ENCODE measurements at regions not wholly inside any gene's neighbourhood (a gene's known extent, or its start where the extent isn't known, plus 50 kb on each side); places are given as distances from the start of the nearest gene placed in this dataset.

DNA sequence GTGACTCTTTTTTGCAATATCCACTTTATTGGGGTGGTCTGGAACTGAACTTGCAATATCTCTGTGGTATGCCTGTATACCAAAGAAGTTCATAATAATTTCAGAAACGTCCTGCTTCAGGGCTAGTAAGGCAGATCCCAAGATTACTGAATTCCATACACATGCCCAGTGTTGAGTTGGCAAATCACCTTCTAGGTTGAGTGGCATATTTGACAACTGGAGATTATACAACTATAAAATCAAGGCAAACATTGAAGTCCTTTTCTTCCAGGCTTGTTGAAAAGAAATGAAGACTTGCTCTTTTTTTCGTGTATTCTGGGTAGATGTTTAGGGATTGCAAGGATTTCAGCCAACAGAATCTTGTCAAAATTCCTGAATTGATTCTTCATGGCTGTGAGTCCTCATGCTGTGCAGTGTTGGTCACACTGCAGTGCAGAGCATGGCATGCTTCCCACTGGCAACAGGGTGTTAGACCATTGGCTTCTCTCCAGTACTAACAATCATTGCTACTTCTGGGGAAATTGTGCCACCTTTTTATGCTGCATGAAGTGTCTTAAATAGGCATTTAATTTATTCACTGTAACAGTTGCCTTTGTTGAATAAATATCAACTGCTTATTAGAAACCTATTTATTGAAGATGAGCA is 367.1 kb upstream of the ADGRL4 start:
- no peaks in the 10 kb centered on the region for H3K27me3 ChIP-seq (ENCODE audit: insufficient read depth, low read depth, low read length)
- no peaks in the 10 kb centered on the region for H4K20me1 ChIP-seq (ENCODE audit: insufficient read depth)
- H3K27ac ChIP-seq (ENCODE audit: low read length): no peak overlapping the region
- H2AFZ ChIP-seq (ENCODE audit: low read depth, low read length): no peak overlapping the region
- H3K79me2 ChIP-seq (replicated peaks; ENCODE audit: insufficient read depth, low read length): no peaks in the 10 kb centered on the region
- no peak overlapping the region for H3K4me2 ChIP-seq (ENCODE audit: low read length)
- no peaks in the 10 kb centered on the region for H3K9me3 ChIP-seq (ENCODE audit: low read length)
- no peaks in the 10 kb centered on the region for H3F3A ChIP-seq (ENCODE audit: insufficient read depth, low read length, poor library complexity, severe bottlenecking)
- TF ChIP-seq RAD21 (conservative IDR thresholded peaks at IDR 0.05) (no peak), EZH2 (IDR thresholded peaks at IDR 0.05; ENCODE audit: borderline replicate concordance, insufficient read depth, low read length, poor library complexity, severe bottlenecking) (no peak), TAF1 (IDR thresholded peaks at IDR 0.05; ENCODE audit: low read depth) (no peak), EP300 (conservative IDR thresholded peaks at IDR 0.05; ENCODE audit: poor library complexity, severe bottlenecking) (no peak), POLR2AphosphoS5 (IDR thresholded peaks at IDR 0.05) (no peak), SMC3 (conservative IDR thresholded peaks at IDR 0.05; ENCODE audit: poor library complexity) (no peak), MXI1 (conservative IDR thresholded peaks at IDR 0.05; ENCODE audit: poor library complexity, severe bottlenecking) (no peak)
- TF ChIP-seq, protein P1, sequence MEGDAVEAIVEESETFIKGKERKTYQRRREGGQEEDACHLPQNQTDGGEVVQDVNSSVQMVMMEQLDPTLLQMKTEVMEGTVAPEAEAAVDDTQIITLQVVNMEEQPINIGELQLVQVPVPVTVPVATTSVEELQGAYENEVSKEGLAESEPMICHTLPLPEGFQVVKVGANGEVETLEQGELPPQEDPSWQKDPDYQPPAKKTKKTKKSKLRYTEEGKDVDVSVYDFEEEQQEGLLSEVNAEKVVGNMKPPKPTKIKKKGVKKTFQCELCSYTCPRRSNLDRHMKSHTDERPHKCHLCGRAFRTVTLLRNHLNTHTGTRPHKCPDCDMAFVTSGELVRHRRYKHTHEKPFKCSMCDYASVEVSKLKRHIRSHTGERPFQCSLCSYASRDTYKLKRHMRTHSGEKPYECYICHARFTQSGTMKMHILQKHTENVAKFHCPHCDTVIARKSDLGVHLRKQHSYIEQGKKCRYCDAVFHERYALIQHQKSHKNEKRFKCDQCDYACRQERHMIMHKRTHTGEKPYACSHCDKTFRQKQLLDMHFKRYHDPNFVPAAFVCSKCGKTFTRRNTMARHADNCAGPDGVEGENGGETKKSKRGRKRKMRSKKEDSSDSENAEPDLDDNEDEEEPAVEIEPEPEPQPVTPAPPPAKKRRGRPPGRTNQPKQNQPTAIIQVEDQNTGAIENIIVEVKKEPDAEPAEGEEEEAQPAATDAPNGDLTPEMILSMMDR (IDR thresholded peaks at IDR 0.05; ENCODE audit: poor library complexity, severe bottlenecking): no peak
- TF ChIP-seq, protein P2, sequence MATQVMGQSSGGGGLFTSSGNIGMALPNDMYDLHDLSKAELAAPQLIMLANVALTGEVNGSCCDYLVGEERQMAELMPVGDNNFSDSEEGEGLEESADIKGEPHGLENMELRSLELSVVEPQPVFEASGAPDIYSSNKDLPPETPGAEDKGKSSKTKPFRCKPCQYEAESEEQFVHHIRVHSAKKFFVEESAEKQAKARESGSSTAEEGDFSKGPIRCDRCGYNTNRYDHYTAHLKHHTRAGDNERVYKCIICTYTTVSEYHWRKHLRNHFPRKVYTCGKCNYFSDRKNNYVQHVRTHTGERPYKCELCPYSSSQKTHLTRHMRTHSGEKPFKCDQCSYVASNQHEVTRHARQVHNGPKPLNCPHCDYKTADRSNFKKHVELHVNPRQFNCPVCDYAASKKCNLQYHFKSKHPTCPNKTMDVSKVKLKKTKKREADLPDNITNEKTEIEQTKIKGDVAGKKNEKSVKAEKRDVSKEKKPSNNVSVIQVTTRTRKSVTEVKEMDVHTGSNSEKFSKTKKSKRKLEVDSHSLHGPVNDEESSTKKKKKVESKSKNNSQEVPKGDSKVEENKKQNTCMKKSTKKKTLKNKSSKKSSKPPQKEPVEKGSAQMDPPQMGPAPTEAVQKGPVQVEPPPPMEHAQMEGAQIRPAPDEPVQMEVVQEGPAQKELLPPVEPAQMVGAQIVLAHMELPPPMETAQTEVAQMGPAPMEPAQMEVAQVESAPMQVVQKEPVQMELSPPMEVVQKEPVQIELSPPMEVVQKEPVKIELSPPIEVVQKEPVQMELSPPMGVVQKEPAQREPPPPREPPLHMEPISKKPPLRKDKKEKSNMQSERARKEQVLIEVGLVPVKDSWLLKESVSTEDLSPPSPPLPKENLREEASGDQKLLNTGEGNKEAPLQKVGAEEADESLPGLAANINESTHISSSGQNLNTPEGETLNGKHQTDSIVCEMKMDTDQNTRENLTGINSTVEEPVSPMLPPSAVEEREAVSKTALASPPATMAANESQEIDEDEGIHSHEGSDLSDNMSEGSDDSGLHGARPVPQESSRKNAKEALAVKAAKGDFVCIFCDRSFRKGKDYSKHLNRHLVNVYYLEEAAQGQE (IDR thresholded peaks at IDR 0.05; ENCODE audit: borderline replicate concordance): no peak
- no peaks in the 10 kb centered on the region for H3K36me3 ChIP-seq (ENCODE audit: insufficient read depth, low read length)
- H3K4me3 ChIP-seq (ENCODE audit: low read length): no peak overlapping the region
- no peaks in the 10 kb centered on the region for H3K9me2 ChIP-seq (ENCODE audit: insufficient read depth, low read length)
- H3K9ac ChIP-seq (ENCODE audit: low read length): no peak overlapping the region

DNA sequence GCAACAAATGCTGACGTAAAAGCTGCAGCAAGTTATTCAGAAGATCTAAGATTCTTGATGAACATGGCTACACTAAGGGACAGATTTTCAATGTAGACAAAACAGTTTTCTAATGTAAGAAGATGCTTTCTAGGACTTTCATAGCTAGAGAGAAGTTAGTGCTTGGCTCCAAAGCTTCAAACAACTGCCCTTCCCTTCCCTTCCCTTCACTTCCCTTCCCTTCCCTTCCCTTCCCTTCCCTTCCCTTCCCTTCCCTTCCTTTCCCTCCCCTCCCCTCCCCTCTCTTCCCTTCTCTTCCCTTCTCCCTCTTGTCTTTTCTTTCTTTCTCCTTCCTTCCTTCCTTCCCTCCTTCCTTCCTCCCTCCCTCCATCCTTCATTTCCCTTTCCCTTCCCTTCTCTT is 365.3 kb upstream of the ADGRL4 start:
- no peaks in the 10 kb centered on the region for H3F3A ChIP-seq (ENCODE audit: insufficient read depth, low read length, poor library complexity, severe bottlenecking)

More for the DNA sequence above, 365.3 kb upstream of the ADGRL4 start:
- H3K9me2 ChIP-seq (ENCODE audit: insufficient read depth, low read length): no peaks in the 10 kb centered on the region
- H4K20me1 ChIP-seq (ENCODE audit: insufficient read depth): no peaks in the 10 kb centered on the region
- no peak overlapping the region for H3K9ac ChIP-seq (ENCODE audit: low read length)
- no peaks in the 10 kb centered on the region for H3K79me2 ChIP-seq (replicated peaks; ENCODE audit: insufficient read depth, low read length)
- no peaks in the 10 kb centered on the region for H3K27me3 ChIP-seq (ENCODE audit: insufficient read depth, low read depth, low read length)
- no peaks in the 10 kb centered on the region for H3K9me3 ChIP-seq (ENCODE audit: low read length)
- TF ChIP-seq EZH2 (IDR thresholded peaks at IDR 0.05; ENCODE audit: borderline replicate concordance, insufficient read depth, low read length, poor library complexity, severe bottlenecking) (no peak), RAD21 (conservative IDR thresholded peaks at IDR 0.05) (no peak), SMC3 (conservative IDR thresholded peaks at IDR 0.05; ENCODE audit: poor library complexity) (no peak), MXI1 (conservative IDR thresholded peaks at IDR 0.05; ENCODE audit: poor library complexity, severe bottlenecking) (no peak), POLR2AphosphoS5 (IDR thresholded peaks at IDR 0.05) (no peak), TAF1 (IDR thresholded peaks at IDR 0.05; ENCODE audit: low read depth) (no peak), EP300 (conservative IDR thresholded peaks at IDR 0.05; ENCODE audit: poor library complexity, severe bottlenecking) (no peak)
- TF ChIP-seq, protein P1 (IDR thresholded peaks at IDR 0.05; ENCODE audit: poor library complexity, severe bottlenecking): no peak
- TF ChIP-seq, protein P2 (IDR thresholded peaks at IDR 0.05; ENCODE audit: borderline replicate concordance): no peak
- no peak overlapping the region for H3K4me3 ChIP-seq (ENCODE audit: low read length)
- no peak overlapping the region for H3K4me2 ChIP-seq (ENCODE audit: low read length)
- no peak overlapping the region for H2AFZ ChIP-seq (ENCODE audit: low read depth, low read length)
- no peaks in the 10 kb centered on the region for H3K36me3 ChIP-seq (ENCODE audit: insufficient read depth, low read length)
- H3K27ac ChIP-seq (ENCODE audit: low read length): no peak overlapping the region

All from neural cell (in vitro differentiated cells).